Thoracic aorta (tissue), 2 donors: ENCODE measurements at regions not wholly inside any gene's neighbourhood (a gene's known extent, or its start where the extent isn't known, plus 50 kb on each side); places are given as distances from the start of the nearest gene placed in this dataset.

Experiments used
- ATAC-seq: fragments of 150-250 bp; one replicate; pipeline ENCODE4 v1.8.0; 2017; ENCODE audit warnings: low read depth; ENCODE audit not compliant: insufficient number of reproducible peaks, low FRiP score
- DNase-seq: peaks from one replicate; pipeline ENCODE4 v3.0.0-alpha.2; 2020; ENCODE audit warnings: low spot score
- H3K27ac ChIP-seq, 2 donors: fragments of 200-600 bp; sonication (generic); 1 replicate in 1 of 2; 2 replicates in 1 of 2; pipeline ENCODE4 v1.5.1; 2016; ENCODE audit warnings: mild to moderate bottlenecking in 2 of 2, moderate library complexity in 2 of 2
- H3K27me3 ChIP-seq: fragments of 200-600 bp; sonication (generic); replicated peaks from 2 replicates; pipeline ENCODE4 v1.6.0; 2016; ENCODE audit warnings: mild to moderate bottlenecking; ENCODE audit not compliant: insufficient read depth
- H3K36me3 ChIP-seq: fragments of 200-600 bp; sonication (generic); one replicate; pipeline ENCODE4 v1.5.1; 2016
- H3K4me1 ChIP-seq, 2 donors: fragments of 200-600 bp; sonication (generic); 1 replicate in 1 of 2; 2 replicates in 1 of 2; pipeline versions ENCODE4 v1.5.1 to v1.6.0; 2016; ENCODE audit warnings: low read depth in 2 of 2, mild to moderate bottlenecking in 1 of 2; ENCODE audit not compliant: control insufficient read depth in 1 of 2
- H3K4me3 ChIP-seq: fragments of 200-600 bp; sonication (generic); 2 replicates; pipeline ENCODE4 v1.5.1; 2016; ENCODE audit warnings: mild to moderate bottlenecking
- H3K9me3 ChIP-seq: fragments of 200-600 bp; sonication (generic); 2 replicates; pipeline ENCODE4 v1.5.1; 2016
- CTCF ChIP-seq: fragments of 200-600 bp; sonication (generic); IDR thresholded peaks from one replicate; pipeline ENCODE4 v1.5.1; 2019; ENCODE audit warnings: antibody characterized with exemption

DNA sequence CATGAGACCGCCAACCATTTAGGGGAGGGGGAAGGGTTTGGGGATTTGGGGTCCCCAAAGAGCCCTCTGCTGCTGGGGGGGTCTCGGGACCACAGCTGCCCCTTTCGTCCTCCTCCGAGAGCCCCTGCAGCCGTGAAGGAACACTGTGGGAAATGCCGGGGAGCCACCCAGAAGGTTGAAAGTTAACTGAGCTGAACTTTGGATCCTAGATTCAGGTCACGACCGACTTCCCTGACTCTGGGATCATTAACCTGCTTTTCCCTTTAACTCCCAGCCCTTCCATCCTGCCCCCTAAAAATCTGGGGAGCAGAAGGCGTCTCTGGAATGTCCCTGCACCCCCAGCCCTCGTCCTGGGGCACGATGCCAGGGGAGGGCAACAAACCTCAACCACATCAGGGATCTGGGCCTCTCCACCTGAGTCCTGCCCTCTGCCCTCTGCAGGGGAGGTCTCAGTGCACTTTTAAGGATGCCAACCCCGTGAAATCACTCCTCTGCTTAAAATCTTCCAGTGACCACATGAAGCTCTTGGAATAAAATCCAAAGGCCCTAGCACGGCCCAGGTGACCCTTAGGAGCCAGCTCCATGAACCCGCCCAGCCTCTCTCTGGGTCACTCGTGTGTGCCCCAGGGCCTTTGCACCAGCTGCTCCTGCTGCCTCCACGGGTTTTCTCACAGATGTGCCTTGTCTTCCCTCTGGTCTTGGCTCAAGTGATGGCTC, 95.0 kb downstream of the RFLNA start:
- TF ChIP-seq CTCF: no peak
- peaks cover 62 to 89% of the 10 kb centered on the region in 2 donors for H3K4me1 ChIP-seq
- DNase-seq: no peak
- peaks cover 9% of the 10 kb centered on the region for H3K36me3 ChIP-seq
- H3K9me3 ChIP-seq: no peaks in the 10 kb centered on the region
- H3K4me3 ChIP-seq: peak overlapping the region; percentile 88
- peak overlapping the region; percentile 81 to 96 for H3K27ac ChIP-seq
- no peaks in the 10 kb centered on the region for H3K27me3 ChIP-seq
- ATAC-seq: no peak

DNA sequence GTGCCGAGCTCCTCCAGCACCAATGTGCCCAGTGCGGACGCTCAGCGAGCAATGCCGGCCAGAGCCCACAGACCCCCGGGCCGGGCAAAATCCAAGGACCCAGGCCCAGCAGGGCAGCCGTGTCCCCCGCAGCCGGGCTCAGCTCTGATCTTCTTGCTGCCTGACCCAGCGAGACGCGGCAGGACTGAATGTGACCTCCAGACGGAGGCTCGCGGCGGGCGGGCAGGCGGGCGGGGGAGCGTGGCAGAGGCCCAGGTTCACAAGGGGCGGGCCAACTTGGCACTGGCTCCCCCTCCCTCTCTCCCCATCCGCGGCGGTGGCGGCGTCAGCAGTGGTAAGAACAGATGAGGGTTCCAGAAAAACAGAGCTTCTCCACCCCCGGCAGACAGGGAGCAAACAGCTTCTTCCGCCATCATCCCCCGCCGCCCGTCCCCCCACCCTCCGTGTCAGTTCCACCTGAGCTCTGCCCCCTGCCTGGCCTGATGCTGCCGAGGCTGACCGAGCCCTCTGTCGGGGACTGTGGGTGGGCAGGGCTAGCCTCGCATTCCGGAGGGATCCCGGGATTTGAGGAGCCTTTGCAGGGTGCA, 94.3 kb downstream of the RFLNA start:
- Histone ChIP-seq H3K27me3 (no peaks in the 10 kb centered on the region), H3K4me1 (peaks cover 56 to 83% of the 10 kb centered on the region in 2 donors), H3K27ac (peak overlapping the region; percentile 81 to 96), H3K9me3 (no peaks in the 10 kb centered on the region), H3K4me3 (peak overlapping the region; percentile 88), H3K36me3 (peaks cover 16% of the 10 kb centered on the region)
- ATAC-seq: peak; percentile 45
- TF ChIP-seq CTCF: no peak
- DNase-seq: peak; percentile 62

DNA sequence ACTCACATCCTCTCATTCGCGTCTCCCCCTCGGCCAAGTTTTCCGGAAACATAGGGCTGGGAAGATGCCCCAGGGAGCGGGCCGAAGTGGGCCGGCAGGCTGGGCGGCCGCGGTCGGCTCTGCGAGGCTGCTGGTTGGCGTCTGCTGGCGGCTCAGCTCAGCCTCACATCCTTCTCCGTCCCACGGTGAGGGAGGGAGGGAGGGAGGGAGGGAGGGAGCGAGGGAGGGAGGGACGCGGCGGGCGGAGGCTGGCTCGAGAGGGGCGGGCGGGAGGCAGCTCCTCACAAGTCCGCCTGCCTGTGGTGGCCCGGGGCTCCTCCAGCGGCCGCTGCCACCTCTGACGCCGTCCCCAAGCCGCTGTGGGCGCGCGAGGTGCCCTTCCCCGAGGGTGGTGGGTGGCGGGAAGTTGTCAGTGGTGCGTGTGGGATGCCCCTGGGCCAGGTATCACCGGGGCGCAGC, 93.8 kb downstream of the RFLNA start:
- Histone ChIP-seq H3K27ac (peak overlapping the region; percentile 81 to 96), H3K4me1 (peaks cover 51 to 78% of the 10 kb centered on the region in 2 donors), H3K9me3 (no peaks in the 10 kb centered on the region), H3K36me3 (peaks cover 20% of the 10 kb centered on the region), H3K27me3 (no peaks in the 10 kb centered on the region), H3K4me3 (peak overlapping the region; percentile 88)
- ATAC-seq (peak; percentile 29), DNase-seq (no peak)
- TF ChIP-seq CTCF: no peak

- TF ChIP-seq CTCF: no peak
- Histone ChIP-seq H3K27me3 (no peaks in the 10 kb centered on the region), H3K4me3 (peak overlapping the region; percentile 88), H3K4me1 (peaks cover 45 to 72% of the 10 kb centered on the region in 2 donors), H3K27ac (peak overlapping the region; percentile 77 to 96), H3K36me3 (peaks cover 25% of the 10 kb centered on the region), H3K9me3 (no peaks in the 10 kb centered on the region)
- no peak for ATAC-seq
- DNase-seq: no peak
Observed at GRCh38 chr12:124388038-124388671, 93.3 kb downstream of the RFLNA start.

DNA sequence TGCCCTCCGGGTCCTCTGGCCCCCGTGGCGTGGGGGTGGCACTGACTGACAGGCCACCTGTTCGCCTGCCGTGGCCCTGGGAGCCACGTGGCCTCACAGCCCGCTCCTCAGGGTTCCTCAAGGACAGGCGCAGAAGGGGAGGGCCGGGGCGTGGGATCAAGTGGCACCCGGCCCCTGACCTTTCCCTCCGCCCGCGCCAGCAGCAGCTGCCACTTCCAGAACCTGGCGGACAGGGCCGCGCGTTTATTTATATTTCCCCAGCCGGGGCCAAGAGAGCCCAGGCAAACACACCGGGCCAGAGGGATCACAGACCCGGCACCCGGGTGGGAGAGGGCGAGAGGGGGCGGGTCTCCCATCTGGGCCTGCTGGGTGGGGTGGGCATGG, 92.6 kb downstream of the RFLNA start:
- Histone ChIP-seq H3K9me3 (no peaks in the 10 kb centered on the region), H3K36me3 (peaks cover 32% of the 10 kb centered on the region), H3K4me3 (peak overlapping the region; percentile 88), H3K27me3 (no peaks in the 10 kb centered on the region), H3K27ac (peak overlapping the region; percentile 77 to 96), H3K4me1 (peaks cover 39 to 66% of the 10 kb centered on the region in 2 donors)
- ATAC-seq (no peak), DNase-seq (no peak)
- no peak for TF ChIP-seq CTCF
